PC-3 (cell line): ENCODE measurements at regions not wholly inside any gene's neighbourhood (a gene's known extent, or its start where the extent isn't known, plus 50 kb on each side); places are given as distances from the start of the nearest gene placed in this dataset.

Experiments
- CTCF ChIP-seq: fragments of 300-600 bp; sonication (generic); conservative IDR thresholded peaks from 2 replicates; pipeline ENCODE4 v1.5.1; 2017; ENCODE audit warnings: antibody characterized with exemption, low read depth, mild to moderate bottlenecking, low read length
- EZH2 ChIP-seq: fragments of 300-600 bp; sonication (generic); IDR thresholded peaks from one replicate; pipeline ENCODE4 v1.6.1; 2017; ENCODE audit warnings: antibody characterized with exemption, mild to moderate bottlenecking, low read length; ENCODE audit not compliant: unreplicated experiment

- TF ChIP-seq EZH2 (no peak), CTCF (no peak)
Observed at GRCh38 chr18:27717250-27717649, 459.7 kb downstream of the CDH2 start.
